ENCODE measurements at regions not wholly inside any gene's neighbourhood (a gene's known extent, or its start where the extent isn't known, plus 50 kb on each side); places are given as distances from the start of the nearest gene placed in this dataset.

DNA sequence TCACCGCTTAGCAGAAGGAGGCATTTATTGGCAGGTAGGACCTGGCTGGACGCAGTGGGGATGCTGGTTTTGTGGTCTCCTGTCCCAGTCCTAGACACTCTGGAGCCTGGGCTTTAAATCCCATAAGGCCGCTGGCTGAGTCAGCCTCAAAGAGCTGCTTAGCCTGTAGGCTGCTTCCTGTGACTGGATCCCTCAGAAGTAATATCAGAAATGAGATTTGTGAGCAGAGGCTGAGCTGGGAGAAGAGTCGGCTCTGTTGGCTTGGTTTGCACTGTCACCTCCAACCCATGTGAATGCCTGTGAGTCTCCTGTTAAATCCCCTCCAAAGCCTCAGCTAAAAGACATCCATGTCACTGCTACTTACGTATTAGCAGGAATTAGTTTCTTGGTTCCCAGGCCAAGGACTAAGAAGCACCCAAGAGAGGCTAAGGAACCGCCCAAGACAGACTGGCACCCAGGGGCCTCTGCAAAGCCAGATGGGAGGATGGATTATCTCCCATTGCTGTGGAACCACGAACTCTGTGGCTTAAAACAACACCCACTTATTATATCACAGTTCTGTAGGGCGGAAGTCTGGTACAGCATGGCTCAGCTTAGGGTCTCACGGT lies 289.4 kb downstream of the CDC5L start:
- intact Hi-C loops (cut with DNase I): no loop called here
- Histone ChIP-seq H3K36me3 (ENCODE audit: control insufficient read depth in 2 of 3, insufficient read depth in 3 of 3, low read length in 3 of 3) (no peaks in the 10 kb centered on the region), H3K27me3 (ENCODE audit: control insufficient read depth, insufficient read depth, low read length) (no peaks in the 10 kb centered on the region), H3K27ac (ENCODE audit: low read depth in 2 of 2, low read length in 2 of 2) (no peak overlapping the region), H3K9me3 (ENCODE audit: control insufficient read depth in 2 of 3, insufficient read depth in 1 of 3, low read length in 3 of 3) (no peaks in the 10 kb centered on the region), H3K4me1 (ENCODE audit: control insufficient read depth in 2 of 3, insufficient read depth in 2 of 3, low read depth in 1 of 3, low read length in 3 of 3) (no peaks in the 10 kb centered on the region), H3K9ac (ENCODE audit: low read length in 3 of 3) (no peak overlapping the region), H3K4me3 (ENCODE audit: low read length in 3 of 3) (no peak overlapping the region)
- TF ChIP-seq, protein P1, sequence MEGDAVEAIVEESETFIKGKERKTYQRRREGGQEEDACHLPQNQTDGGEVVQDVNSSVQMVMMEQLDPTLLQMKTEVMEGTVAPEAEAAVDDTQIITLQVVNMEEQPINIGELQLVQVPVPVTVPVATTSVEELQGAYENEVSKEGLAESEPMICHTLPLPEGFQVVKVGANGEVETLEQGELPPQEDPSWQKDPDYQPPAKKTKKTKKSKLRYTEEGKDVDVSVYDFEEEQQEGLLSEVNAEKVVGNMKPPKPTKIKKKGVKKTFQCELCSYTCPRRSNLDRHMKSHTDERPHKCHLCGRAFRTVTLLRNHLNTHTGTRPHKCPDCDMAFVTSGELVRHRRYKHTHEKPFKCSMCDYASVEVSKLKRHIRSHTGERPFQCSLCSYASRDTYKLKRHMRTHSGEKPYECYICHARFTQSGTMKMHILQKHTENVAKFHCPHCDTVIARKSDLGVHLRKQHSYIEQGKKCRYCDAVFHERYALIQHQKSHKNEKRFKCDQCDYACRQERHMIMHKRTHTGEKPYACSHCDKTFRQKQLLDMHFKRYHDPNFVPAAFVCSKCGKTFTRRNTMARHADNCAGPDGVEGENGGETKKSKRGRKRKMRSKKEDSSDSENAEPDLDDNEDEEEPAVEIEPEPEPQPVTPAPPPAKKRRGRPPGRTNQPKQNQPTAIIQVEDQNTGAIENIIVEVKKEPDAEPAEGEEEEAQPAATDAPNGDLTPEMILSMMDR (IDR thresholded peaks at IDR 0.05; ENCODE audit: borderline replicate concordance, extremely low read depth, insufficient read depth): no peak
- DNase-seq: no peak
- FAIRE-seq: no peak

DNA sequence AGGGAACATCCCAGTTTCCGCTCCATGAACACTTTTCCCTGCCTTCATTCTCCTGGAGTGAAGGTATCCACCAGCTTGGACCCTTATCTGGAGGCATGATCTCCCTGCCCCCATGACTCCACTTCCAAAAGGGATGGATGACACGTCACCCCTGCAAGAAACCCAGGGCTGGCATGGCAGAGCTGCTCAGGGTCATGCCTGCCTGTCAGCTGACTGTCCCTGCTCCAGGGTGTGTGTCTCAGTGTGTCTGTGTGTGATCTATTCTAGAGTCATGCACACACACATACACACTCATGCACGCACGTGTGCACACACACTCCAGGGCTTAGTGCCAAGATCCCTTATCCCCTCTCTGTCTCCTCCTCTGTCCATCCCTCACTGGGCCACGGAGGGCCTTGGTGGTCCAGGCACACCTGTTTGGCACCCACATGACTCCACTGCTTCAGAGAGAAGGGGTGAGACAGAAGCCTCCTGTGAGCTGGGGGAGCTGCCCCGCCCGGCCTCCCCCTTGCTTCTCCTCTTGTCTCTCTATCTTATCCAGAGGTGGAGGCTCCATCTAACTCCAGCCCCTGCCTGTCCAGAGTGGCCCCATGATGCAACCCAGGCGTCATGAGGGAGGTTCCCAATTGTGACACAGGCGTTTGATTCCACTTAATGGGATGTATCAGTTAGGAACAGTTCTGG lies 290.9 kb downstream of the CDC5L start:
- H3K4me3 ChIP-seq (ENCODE audit: low read length in 3 of 3): no peak overlapping the region
- no peaks in the 10 kb centered on the region for H3K9me3 ChIP-seq (ENCODE audit: control insufficient read depth in 2 of 3, insufficient read depth in 1 of 3, low read length in 3 of 3)
- H3K27me3 ChIP-seq (ENCODE audit: control insufficient read depth, insufficient read depth, low read length): no peaks in the 10 kb centered on the region
- FAIRE-seq (no peak), DNase-seq (no peak)
- no peak overlapping the region for H3K9ac ChIP-seq (ENCODE audit: low read length in 3 of 3)
- intact Hi-C loops (cut with DNase I): no loop called here
- H3K4me1 ChIP-seq (ENCODE audit: control insufficient read depth in 2 of 3, insufficient read depth in 2 of 3, low read depth in 1 of 3, low read length in 3 of 3): no peaks in the 10 kb centered on the region
- TF ChIP-seq, protein P1 (IDR thresholded peaks at IDR 0.05; ENCODE audit: borderline replicate concordance, extremely low read depth, insufficient read depth): no peak
- H3K27ac ChIP-seq (ENCODE audit: low read depth in 2 of 2, low read length in 2 of 2): no peak overlapping the region
- H3K36me3 ChIP-seq (ENCODE audit: control insufficient read depth in 2 of 3, insufficient read depth in 3 of 3, low read length in 3 of 3): no peaks in the 10 kb centered on the region

DNA sequence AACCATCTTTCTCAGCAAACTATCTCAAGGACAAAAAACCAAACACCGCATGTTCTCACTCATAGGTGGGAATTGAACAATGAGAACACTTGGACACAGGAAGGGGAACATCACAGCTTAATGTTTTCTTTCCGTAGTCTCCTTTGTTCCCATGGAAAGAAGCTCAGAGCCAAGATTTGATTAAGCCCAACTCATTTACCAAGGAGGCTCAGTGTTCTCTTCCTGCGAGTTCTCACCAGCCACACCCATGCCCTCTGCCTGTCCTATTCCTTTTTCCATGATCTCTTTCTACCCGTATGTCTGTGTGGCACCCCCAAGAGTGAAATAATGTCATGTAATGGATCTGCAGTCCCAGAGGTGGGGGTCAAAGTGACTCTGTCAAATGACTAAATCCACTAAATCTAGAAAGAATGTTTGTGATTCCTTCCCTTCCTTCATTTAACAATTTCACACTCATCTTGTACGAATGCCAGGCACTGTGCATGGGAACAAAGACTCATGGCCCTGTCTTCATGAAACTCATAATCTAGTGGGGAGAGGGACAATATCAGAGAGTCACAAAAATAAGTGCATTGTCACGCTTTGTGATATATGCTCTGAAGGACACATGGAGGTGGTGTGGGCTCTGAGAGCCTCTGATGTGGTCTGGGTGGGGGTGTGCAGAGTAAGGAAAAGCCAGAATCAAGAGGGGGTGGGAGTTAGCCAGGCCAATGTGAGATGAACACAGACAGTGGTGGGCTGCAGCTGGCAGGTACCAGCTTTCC lies 292.1 kb downstream of the CDC5L start:
- no peak overlapping the region for H3K9ac ChIP-seq (ENCODE audit: low read length in 3 of 3)
- TF ChIP-seq, protein P1 (IDR thresholded peaks at IDR 0.05; ENCODE audit: borderline replicate concordance, extremely low read depth, insufficient read depth): no peak
- no peak for DNase-seq
- H3K27ac ChIP-seq (ENCODE audit: low read depth in 2 of 2, low read length in 2 of 2): no peak overlapping the region
- no peak overlapping the region for H3K4me3 ChIP-seq (ENCODE audit: low read length in 3 of 3)
- H3K27me3 ChIP-seq (ENCODE audit: control insufficient read depth, insufficient read depth, low read length): no peaks in the 10 kb centered on the region
- intact Hi-C loops (cut with DNase I): no loop called here
- H3K36me3 ChIP-seq (ENCODE audit: control insufficient read depth in 2 of 3, insufficient read depth in 3 of 3, low read length in 3 of 3): no peaks in the 10 kb centered on the region
- no peak for FAIRE-seq
- no peaks in the 10 kb centered on the region for H3K4me1 ChIP-seq (ENCODE audit: control insufficient read depth in 2 of 3, insufficient read depth in 2 of 3, low read depth in 1 of 3, low read length in 3 of 3)
- no peaks in the 10 kb centered on the region for H3K9me3 ChIP-seq (ENCODE audit: control insufficient read depth in 2 of 3, insufficient read depth in 1 of 3, low read length in 3 of 3)

Measured in kidney (tissue), 13 donors.